Right hindlimb (tissue), 1 donor: ENCODE measurements at regions not wholly inside any gene's neighbourhood (a gene's known extent, or its start where the extent isn't known, plus 50 kb on each side); places are given as distances from the start of the nearest gene placed in this dataset.
"Not testable (repeated sequence)": the region's sequence is repeated elsewhere in the genome, so short reads cannot be mapped to it uniquely, and the experiment has no call there.

Source experiments
- DNase-seq: peaks from one replicate; pipeline ENCODE4 v3.0.0-alpha.2; 2018

- DNase-seq: no peak
Observed at GRCh38 chr7:82624337-82624736, 180.8 kb upstream of the CACNA2D1 start.

GRCh38 chr7:82623812-82624211 is 180.2 kb upstream of the CACNA2D1 start:
- DNase-seq: no peak

DNA sequence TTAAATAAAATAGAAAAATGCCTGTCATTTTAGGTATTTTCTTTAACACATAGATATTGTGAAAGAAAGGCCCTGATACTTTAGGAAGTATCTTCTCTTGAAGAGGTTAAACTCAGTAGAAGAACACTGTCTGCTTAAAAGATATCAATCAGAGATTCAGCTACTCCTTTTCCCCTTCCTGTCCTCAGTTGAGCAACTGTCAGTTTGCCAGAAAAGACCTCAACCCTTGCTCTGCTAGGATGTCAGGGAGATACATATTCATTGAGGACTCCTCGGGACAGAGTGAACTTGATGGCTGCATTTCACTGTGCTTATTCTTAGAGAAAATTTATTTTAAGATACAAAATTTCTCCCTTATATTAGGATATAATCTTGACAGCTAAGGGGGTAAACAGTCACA is 173.6 kb upstream of the CACNA2D1 start:
- no peak for DNase-seq

- no peak for DNase-seq
Observed at GRCh38 chr7:82616059-82616728, 172.6 kb upstream of the CACNA2D1 start.

- DNase-seq: no peak
Observed at GRCh38 chr7:82615527-82615926, 171.9 kb upstream of the CACNA2D1 start.

DNA sequence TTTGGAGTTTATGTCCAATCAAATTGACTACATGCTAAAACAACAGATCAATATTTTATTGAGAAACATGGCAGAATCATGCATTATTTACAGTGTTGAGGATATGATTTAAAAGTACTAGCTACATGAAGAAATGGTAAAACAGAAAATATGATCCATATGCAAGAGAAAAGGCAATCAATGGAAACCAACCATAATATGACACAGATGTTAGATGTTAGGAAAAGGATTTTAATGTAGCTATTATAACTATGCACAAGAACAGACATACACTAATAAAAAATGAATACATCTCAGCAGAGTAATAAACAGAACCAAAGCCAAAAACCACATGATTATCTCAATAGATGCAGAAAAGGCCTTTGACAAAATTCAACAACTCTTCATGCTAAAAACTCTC is 166.2 kb upstream of the CACNA2D1 start:
- no peak for DNase-seq

DNA sequence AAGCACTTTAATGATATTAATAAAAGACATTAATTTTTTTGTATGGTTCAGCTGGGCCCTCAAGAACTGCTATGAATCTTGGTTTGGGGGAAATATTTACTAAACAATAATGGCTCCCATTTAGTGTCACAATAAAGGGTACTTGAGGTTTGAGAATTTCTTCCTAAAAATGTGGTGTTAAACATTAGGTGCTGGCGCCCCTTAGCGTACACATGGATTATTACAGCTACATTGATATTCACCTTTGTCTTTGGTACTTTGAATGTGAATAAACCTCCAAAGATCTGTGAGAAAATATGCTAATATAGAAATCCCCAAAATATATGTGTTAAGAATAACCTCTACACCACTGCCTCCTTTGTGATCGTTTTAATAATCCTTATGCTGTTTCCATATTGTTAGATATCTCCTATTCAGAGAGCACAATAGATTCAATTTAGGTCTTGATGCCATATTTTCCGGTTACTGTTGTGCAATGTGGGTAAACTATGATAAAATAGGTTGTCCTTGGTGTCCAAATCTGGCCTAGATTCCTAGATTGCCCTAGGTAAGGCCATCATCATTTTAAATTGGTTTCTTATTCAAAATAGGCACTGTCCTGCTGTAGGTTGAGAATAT is 161.8 kb upstream of the CACNA2D1 start:
- no peak for DNase-seq

DNA sequence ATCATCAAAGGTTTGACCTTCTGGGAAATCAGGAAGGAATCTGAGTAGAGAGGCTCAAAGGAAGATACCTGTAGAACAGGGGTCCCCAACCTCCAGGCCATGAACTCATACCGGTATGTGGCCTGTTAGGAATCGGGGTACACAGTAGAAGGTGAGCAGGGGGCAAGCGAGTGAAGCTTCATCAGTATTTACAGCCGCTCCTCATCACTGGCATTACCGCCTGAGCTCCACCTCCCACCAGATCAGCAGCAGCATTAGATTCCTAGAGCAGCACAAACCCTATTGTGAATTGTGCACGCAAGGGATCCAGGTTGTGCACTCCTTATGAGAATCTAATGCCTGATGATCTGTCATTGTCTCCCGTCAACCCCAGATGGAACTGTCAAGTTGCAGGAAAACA is 158.5 kb upstream of the CACNA2D1 start:
- DNase-seq: no peak

GRCh38 chr7:82600531-82600930 is 157.0 kb upstream of the CACNA2D1 start:
- DNase-seq: no peak

- no peak for DNase-seq
Observed at GRCh38 chr7:82599895-82600294, 156.3 kb upstream of the CACNA2D1 start.

DNA sequence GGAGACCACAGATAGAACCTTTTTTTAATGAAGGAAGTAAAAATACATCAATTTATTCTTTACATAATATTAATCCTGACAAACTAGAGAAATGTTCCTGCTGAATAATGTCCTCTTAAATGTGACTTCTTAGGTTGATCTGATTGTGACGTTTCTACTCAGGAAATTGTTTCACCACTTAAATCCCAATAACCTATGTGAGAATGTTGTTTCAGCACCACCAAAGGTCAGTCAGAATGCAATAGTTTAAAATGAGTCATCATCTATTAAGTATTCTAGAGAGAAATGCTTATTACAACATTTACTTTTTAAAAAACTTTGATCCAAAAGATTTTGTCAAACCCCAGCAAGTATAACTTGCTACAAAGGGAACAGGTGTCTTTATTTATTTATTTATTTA is 155.4 kb upstream of the CACNA2D1 start:
- DNase-seq: no peak

GRCh38 chr7:82595795-82596194 is 152.2 kb upstream of the CACNA2D1 start:
- not testable (repeated sequence) for DNase-seq

DNA sequence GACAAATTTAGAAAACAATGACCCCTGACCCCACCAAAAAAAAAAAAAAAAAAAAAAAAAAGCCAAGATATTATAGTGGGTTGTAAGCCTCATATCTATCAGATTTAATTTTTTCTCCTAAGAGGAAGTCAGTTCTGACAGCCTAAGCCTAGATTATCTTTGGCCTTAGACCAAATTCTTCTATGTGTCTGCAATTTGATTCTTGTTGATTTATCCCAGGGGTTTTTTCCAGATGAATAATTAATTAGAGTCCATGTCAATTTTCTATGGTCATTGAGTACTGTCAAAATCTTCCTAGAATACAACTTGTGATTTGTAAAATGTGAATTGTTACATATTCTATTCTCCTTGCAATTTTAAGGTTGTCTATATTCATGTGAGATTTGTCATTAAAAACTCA is 151.6 kb upstream of the CACNA2D1 start:
- DNase-seq: no peak

DNA sequence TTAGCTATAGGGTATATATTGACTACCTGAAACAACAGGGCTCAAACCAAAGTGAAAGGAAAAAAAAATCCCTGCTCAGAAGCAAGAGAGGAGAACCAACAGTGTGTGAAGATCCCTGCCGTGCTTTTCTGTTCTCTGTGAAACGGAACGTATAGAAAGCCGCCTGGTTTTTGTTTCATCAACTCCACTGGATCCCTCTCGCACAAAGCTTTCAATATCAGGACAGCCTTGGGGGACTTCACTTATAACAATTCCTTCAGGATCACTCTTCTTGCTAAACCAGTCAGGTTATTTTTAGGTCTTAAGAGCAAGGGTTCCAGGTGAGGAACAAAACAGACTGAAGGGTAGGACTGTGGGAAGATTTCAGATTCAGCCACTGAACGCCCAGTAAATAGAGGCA is 151.1 kb upstream of the CACNA2D1 start:
- DNase-seq: no peak

- DNase-seq: no peak
Observed at GRCh38 chr7:82593780-82594179, 150.2 kb upstream of the CACNA2D1 start.

GRCh38 chr7:82592416-82592815 is 148.8 kb upstream of the CACNA2D1 start:
- DNase-seq: no peak

DNA sequence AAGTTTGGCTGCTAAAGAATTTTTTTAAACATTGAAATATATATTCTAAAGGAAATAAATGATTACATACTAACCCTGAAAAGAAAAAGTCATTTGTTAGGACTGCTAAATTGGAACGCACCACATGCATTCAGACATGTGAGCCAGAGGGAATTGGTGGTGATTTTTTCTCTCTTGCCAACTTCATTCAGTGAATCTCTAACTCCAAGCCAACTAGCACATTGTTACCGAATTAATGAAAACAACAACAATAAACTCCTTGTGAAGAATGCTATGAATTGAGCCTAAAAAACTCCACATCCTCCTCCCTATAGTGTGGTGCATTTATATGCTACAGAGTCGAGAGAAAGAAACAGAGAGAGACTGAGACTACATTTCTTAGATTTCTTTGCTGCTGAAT is 135.5 kb upstream of the CACNA2D1 start:
- DNase-seq: no peak

- DNase-seq: no peak
Observed at GRCh38 chr7:82578430-82578829, 134.9 kb upstream of the CACNA2D1 start.

DNA sequence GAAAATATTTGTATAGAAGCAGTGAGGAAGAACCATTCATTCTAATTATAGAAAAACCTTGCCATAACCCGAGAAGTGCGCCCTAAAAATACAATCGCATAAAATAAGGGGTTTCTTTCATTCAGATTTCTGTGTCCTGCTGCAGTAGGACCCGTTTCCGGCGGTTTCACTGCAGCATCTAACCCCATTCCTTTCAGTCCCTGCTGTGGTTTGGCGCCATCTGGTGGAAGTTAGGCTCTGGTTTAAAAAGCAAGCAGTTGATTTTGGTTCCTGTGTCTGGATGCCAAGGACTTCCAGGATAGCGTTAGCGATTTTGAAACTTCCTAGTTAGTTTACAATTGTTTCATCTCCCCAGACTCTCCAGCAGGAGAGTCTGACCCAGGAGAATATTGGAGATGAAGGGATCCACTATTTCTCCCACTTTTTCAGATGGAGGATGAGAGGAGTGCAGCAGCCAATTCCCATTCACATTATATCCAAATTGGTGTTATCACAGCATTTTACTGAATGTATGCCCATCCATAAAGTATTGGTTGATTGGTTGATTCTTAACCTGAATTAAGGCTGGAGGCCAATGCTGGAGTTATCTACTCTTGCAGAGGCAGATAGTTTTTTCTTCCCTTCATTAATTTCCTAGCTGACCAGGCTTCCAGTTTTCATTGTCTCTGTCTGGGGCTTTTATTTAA is 128.8 kb upstream of the CACNA2D1 start:
- peak; percentile 82 for DNase-seq

DNA sequence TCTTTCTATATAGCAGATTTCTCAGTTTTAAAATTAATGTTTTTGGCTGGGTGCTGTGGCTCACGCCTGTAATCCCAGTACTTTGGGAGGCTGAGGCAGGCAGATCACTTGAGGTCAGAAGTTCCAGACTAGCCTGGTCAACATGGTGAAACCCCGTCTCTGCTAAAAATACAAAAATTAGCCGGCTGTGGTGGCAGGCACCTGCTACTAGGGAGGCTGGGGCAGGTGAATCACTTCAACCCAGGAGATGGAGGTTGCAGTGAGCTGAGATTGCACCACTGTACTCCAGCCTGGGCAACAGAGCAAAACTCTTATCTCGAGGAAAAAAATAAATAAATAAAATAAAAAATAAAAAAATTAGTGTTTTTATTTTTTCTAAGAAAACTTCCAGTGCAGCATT is 127.5 kb upstream of the CACNA2D1 start:
- not testable (repeated sequence) for DNase-seq

GRCh38 chr7:82567841-82568240 is 124.3 kb upstream of the CACNA2D1 start:
- no peak for DNase-seq

DNA sequence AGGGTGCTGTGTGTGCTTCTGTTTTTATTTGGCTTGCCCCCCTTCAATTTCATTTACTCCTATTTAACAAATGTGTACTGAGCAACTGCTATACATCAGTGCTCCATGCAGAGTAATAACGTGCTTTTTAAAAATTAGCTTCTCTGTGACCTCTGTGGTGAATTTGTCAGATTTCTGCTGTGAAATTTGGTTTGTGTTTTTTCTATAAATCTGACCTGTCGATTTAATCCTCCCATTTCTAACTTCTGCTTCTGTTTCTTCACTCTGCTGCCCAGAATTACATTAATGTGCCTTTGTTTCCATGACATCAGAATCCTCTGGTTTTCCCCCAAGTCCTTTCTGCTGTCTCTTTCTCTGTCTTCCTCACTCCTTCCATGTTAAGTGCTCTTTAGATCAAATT is 123.8 kb upstream of the CACNA2D1 start:
- no peak for DNase-seq

GRCh38 chr7:82566752-82567151 is 123.2 kb upstream of the CACNA2D1 start:
- DNase-seq: no peak

GRCh38 chr7:82562716-82563404 is 119.3 kb upstream of the CACNA2D1 start:
- DNase-seq: no peak
